Nephron (organoid): ENCODE measurements at regions not wholly inside any gene's neighbourhood (a gene's known extent, or its start where the extent isn't known, plus 50 kb on each side); places are given as distances from the start of the nearest gene placed in this dataset.
A peak's percentile ranks its signal among the peaks of the same experiment; 100 is the strongest.

Source experiments
- H3K27ac Mint-ChIP-seq, 3 experiments: 2 replicates each; pipeline ENCODE4 v1.8.0; 2020; ENCODE audit warnings: mixed read lengths in 3 of 3, mild to moderate bottlenecking in 2 of 3, moderate library complexity in 1 of 3
- H3K27me3 Mint-ChIP-seq: 2 replicates; pipeline ENCODE4 v1.8.0; 2021; ENCODE audit warnings: low read depth, mild to moderate bottlenecking, moderate library complexity, mixed read lengths
- H3K36me3 Mint-ChIP-seq: 2 replicates; pipeline ENCODE4 v1.8.0; 2020; ENCODE audit warnings: low read depth, mixed read lengths
- H3K4me1 Mint-ChIP-seq: 2 replicates; pipeline ENCODE4 v1.8.0; 2020; ENCODE audit warnings: mixed read lengths
- H3K4me3 Mint-ChIP-seq, 3 experiments: 2 replicates each; pipeline ENCODE4 v1.8.0; 2020; ENCODE audit warnings: mild to moderate bottlenecking in 3 of 3, mixed read lengths in 3 of 3, moderate library complexity in 2 of 3
- H3K9me3 Mint-ChIP-seq: 2 replicates; pipeline ENCODE4 v1.8.0; 2020; ENCODE audit warnings: mixed read lengths
- CTCF ChIP-seq, 3 experiments: fragments of 200-600 bp; sonication (generic); IDR thresholded peaks; one replicate each; pipeline ENCODE4 v1.5.0; 2021; ENCODE audit warnings: antibody characterized with exemption in 3 of 3; ENCODE audit not compliant: unreplicated experiment in 3 of 3

- Mint-ChIP-seq H3K36me3 (no peaks in the 10 kb centered on the region), H3K4me3 (no peak overlapping the region), H3K27me3 (peaks cover 17% of the 10 kb centered on the region), H3K27ac (no peak overlapping the region), H3K4me1 (peaks cover 46% of the 10 kb centered on the region), H3K9me3 (no peaks in the 10 kb centered on the region)
- TF ChIP-seq CTCF (IDR thresholded peaks at IDR 0.05; ENCODE audit: unreplicated experiment in 3 of 3): no peak
Observed at GRCh38 chr9:89940625-89941024, 335.8 kb downstream of the GADD45G start.

GRCh38 chr9:89941875-89942274, 337.1 kb downstream of the GADD45G start:
- Mint-ChIP-seq H3K4me1 (peaks cover 52% of the 10 kb centered on the region), H3K9me3 (no peaks in the 10 kb centered on the region), H3K27me3 (peaks cover 17% of the 10 kb centered on the region), H3K4me3 (no peak overlapping the region), H3K27ac (peak overlapping the region in 2 of 3 experiments; percentile 18 to 36), H3K36me3 (no peaks in the 10 kb centered on the region)
- TF ChIP-seq CTCF (IDR thresholded peaks at IDR 0.05; ENCODE audit: unreplicated experiment in 3 of 3): no peak

GRCh38 chr9:89942643-89943042, 337.8 kb downstream of the GADD45G start:
- H3K9me3 Mint-ChIP-seq: no peaks in the 10 kb centered on the region
- H3K4me3 Mint-ChIP-seq: no peak overlapping the region

GRCh38 chr9:89943309-89943708, 338.5 kb downstream of the GADD45G start:
- no peaks in the 10 kb centered on the region for H3K9me3 Mint-ChIP-seq
- H3K4me3 Mint-ChIP-seq: no peak overlapping the region
- H3K27me3 Mint-ChIP-seq: peaks cover 21% of the 10 kb centered on the region
- H3K4me1 Mint-ChIP-seq: peaks cover 52% of the 10 kb centered on the region
- H3K27ac Mint-ChIP-seq: no peak overlapping the region
- no peak for TF ChIP-seq CTCF (IDR thresholded peaks at IDR 0.05; ENCODE audit: unreplicated experiment in 3 of 3)
- no peaks in the 10 kb centered on the region for H3K36me3 Mint-ChIP-seq

More at GRCh38 chr9:89942643-89943042, 337.8 kb downstream of the GADD45G start:
- Mint-ChIP-seq H3K27me3 (peaks cover 17% of the 10 kb centered on the region), H3K4me1 (peaks cover 52% of the 10 kb centered on the region), H3K36me3 (no peaks in the 10 kb centered on the region), H3K27ac (no peak overlapping the region)
- TF ChIP-seq CTCF (IDR thresholded peaks at IDR 0.05; ENCODE audit: unreplicated experiment in 3 of 3): no peak

GRCh38 chr9:89943728-89944127, 338.9 kb downstream of the GADD45G start:
- no peak for TF ChIP-seq CTCF (IDR thresholded peaks at IDR 0.05; ENCODE audit: unreplicated experiment in 3 of 3)
- Mint-ChIP-seq H3K4me3 (no peak overlapping the region), H3K4me1 (peaks cover 51% of the 10 kb centered on the region), H3K36me3 (no peaks in the 10 kb centered on the region), H3K27ac (no peak overlapping the region), H3K27me3 (peaks cover 20% of the 10 kb centered on the region), H3K9me3 (no peaks in the 10 kb centered on the region)

GRCh38 chr9:89945133-89945532, 340.3 kb downstream of the GADD45G start:
- peaks cover 2% of the 10 kb centered on the region for H3K36me3 Mint-ChIP-seq
- H3K27ac Mint-ChIP-seq: no peak overlapping the region
- no peak for TF ChIP-seq CTCF (IDR thresholded peaks at IDR 0.05; ENCODE audit: unreplicated experiment in 3 of 3)
- H3K4me1 Mint-ChIP-seq: peaks cover 37% of the 10 kb centered on the region
- H3K9me3 Mint-ChIP-seq: peaks cover 5% of the 10 kb centered on the region
- H3K27me3 Mint-ChIP-seq: peaks cover 17% of the 10 kb centered on the region
- H3K4me3 Mint-ChIP-seq: no peak overlapping the region
